OCI-LY7 (cell line): ENCODE measurements at regions not wholly inside any gene's neighbourhood (a gene's known extent, or its start where the extent isn't known, plus 50 kb on each side); places are given as distances from the start of the nearest gene placed in this dataset.

Source experiments
- BruUV-seq: library from RNA; stranded (reverse); fragments of 400-500 nt; replicated peaks from 2 replicates; lab custom pipeline; 2021; lab: Mats Ljungman, UMichigan
- CTCF ChIA-PET: fragments of 300-600 bp; sonication (Branson Sonifier 250); formaldehyde crosslinking; loops from one replicate; lab custom pipeline; 2022; ENCODE audit warnings: antibody characterized with exemption; ENCODE audit not compliant: unreplicated experiment; lab: Charles Lee
- POLR2A ChIA-PET: fragments of 300-600 bp; sonication (Branson Sonifier 250); formaldehyde crosslinking; loops from one replicate; lab custom pipeline; 2022; ENCODE audit warnings: antibody characterized with exemption; lab: Charles Lee
- DNase-seq: peaks from one replicate; pipeline ENCODE4 v3.0.0-alpha.2; 2015; ENCODE audit warnings: low spot score
- H2AFZ ChIP-seq: fragments of 200-600 bp; sonication (generic), shearing (Covaris generic); 2 replicates; pipeline ENCODE4 v1.6.1; 2014; ENCODE audit warnings: mild to moderate bottlenecking, antibody characterized with exemption, low read length, moderate library complexity
- H3K27ac ChIP-seq: fragments of 200-600 bp; sonication (generic); 2 replicates; pipeline ENCODE4 v1.5.1; 2014; ENCODE audit warnings: mixed run types, low read depth, mild to moderate bottlenecking, moderate library complexity, low read length, inconsistent platforms; ENCODE audit not compliant: poor library complexity, severe bottlenecking
- H3K36me3 ChIP-seq: fragments of 200-600 bp; sonication (generic); 2 replicates; pipeline ENCODE4 v1.6.1; 2014; ENCODE audit warnings: mild to moderate bottlenecking, antibody characterized with exemption, low read length, moderate library complexity, mixed read lengths; ENCODE audit not compliant: insufficient read depth
- H3K4me1 ChIP-seq: fragments of 200-600 bp; sonication (generic); 2 replicates; pipeline ENCODE4 v1.5.1; 2014; ENCODE audit warnings: mild to moderate bottlenecking, low read length; ENCODE audit not compliant: insufficient read depth, poor library complexity, severe bottlenecking
- H3K4me2 ChIP-seq: fragments of 200-600 bp; sonication (generic); 2 replicates; pipeline ENCODE4 v1.6.1; 2014; ENCODE audit warnings: mild to moderate bottlenecking, low read length
- H3K4me3 ChIP-seq: fragments of 200-600 bp; sonication (generic); 2 replicates; pipeline ENCODE4 v1.5.1; 2014; ENCODE audit warnings: mild to moderate bottlenecking, low read depth, low read length; ENCODE audit not compliant: poor library complexity, severe bottlenecking
- H3K79me2 ChIP-seq: fragments of 200-600 bp; sonication (generic); 2 replicates; pipeline ENCODE4 v1.6.1; 2016; ENCODE audit warnings: low read depth, mild to moderate bottlenecking, low read length, moderate library complexity, mixed read lengths; ENCODE audit not compliant: insufficient read depth
- H3K9me2 ChIP-seq: fragments of 200-600 bp; sonication (generic); 2 replicates; pipeline ENCODE4 v1.6.1; 2016; ENCODE audit warnings: mild to moderate bottlenecking, low read length, mixed read lengths; ENCODE audit not compliant: insufficient read depth
- H3K9me3 ChIP-seq: fragments of 200-600 bp; sonication (generic); 2 replicates; pipeline ENCODE4 v1.6.1; 2014; ENCODE audit warnings: mild to moderate bottlenecking, mixed run types, low read length, mixed read lengths
- H4K20me1 ChIP-seq: fragments of 200-600 bp; sonication (generic); 2 replicates; pipeline ENCODE4 v1.6.1; 2014; ENCODE audit warnings: mild to moderate bottlenecking, antibody characterized with exemption, low read length, moderate library complexity, mixed read lengths; ENCODE audit not compliant: insufficient read depth
- EZH2phosphoT487 ChIP-seq: fragments of 200-600 bp; sonication (generic); IDR thresholded peaks from 2 replicates; pipeline ENCODE4 v1.6.1; 2018; ENCODE audit warnings: low read depth, borderline replicate concordance, mild to moderate bottlenecking, mixed run types, antibody characterized with exemption, low read length, moderate library complexity, mixed read lengths
- intact Hi-C: fragments of 100-400 bp; cut with micrococcal nuclease; formaldehyde crosslinking; loops from one replicate; pipeline ENCODE4 v1.10.0; 2022; ENCODE audit not compliant: unreplicated experiment
- TF ChIP-seq, protein P1 (sequence below): fragments of 200-600 bp; sonication (generic); conservative IDR thresholded peaks from 2 replicates; pipeline ENCODE4 v1.5.1; 2014; ENCODE audit warnings: mild to moderate bottlenecking, antibody characterized with exemption, low read length, moderate library complexity, mixed read lengths

DNA sequence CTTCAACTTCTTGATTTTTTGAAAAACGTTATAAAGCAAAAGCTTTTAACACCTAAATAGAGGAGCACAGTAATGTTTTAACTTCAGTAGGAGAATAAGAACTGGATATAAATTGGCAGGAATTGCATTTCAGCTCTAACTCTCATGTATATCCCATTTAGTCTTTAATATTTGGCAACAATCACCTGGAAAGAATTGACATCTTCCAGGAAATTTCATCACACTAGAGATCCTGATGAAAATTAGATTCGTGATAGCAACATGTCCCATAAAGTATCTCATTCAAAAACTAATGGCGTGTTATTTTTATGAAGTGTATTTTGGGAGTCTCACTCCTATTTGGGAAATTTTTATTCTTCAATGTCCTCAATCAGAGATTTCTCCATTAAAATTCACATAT is 131.1 kb upstream of the DNAJC10 start:
- no peak overlapping the region for H3K4me3 ChIP-seq
- ChIA-PET POLR2A (interaction anchor here (0.6 kb wide), 2 partner anchors 77 to 85 kb away, joined by 3 to 4 read pairs; no protein-coding TSS in a partner anchor), CTCF (no interaction called here)
- no peaks in the 10 kb centered on the region for H3K9me2 ChIP-seq
- no peak for DNase-seq
- no peaks in the 10 kb centered on the region for H4K20me1 ChIP-seq
- H3K27ac ChIP-seq, result no peak overlapping the region
- H3K9me3 ChIP-seq, result no peaks in the 10 kb centered on the region
- TF ChIP-seq, protein P1, sequence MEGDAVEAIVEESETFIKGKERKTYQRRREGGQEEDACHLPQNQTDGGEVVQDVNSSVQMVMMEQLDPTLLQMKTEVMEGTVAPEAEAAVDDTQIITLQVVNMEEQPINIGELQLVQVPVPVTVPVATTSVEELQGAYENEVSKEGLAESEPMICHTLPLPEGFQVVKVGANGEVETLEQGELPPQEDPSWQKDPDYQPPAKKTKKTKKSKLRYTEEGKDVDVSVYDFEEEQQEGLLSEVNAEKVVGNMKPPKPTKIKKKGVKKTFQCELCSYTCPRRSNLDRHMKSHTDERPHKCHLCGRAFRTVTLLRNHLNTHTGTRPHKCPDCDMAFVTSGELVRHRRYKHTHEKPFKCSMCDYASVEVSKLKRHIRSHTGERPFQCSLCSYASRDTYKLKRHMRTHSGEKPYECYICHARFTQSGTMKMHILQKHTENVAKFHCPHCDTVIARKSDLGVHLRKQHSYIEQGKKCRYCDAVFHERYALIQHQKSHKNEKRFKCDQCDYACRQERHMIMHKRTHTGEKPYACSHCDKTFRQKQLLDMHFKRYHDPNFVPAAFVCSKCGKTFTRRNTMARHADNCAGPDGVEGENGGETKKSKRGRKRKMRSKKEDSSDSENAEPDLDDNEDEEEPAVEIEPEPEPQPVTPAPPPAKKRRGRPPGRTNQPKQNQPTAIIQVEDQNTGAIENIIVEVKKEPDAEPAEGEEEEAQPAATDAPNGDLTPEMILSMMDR, result no peak
- no peak for TF ChIP-seq EZH2phosphoT487
- H3K36me3 ChIP-seq, result no peaks in the 10 kb centered on the region
- BruUV-seq, result no TSS peak
- intact Hi-C loops, result no loop called here
- no peak overlapping the region for H3K4me2 ChIP-seq
- H3K79me2 ChIP-seq, result no peaks in the 10 kb centered on the region
- H2AFZ ChIP-seq, result no peak overlapping the region
- no peaks in the 10 kb centered on the region for H3K4me1 ChIP-seq

GRCh38 chr2:182585430-182585829 is 130.6 kb upstream of the DNAJC10 start:
- no peak for DNase-seq
- H3K4me1 ChIP-seq, result no peaks in the 10 kb centered on the region
- no peaks in the 10 kb centered on the region for H3K79me2 ChIP-seq
- intact Hi-C loops, result no loop called here
- H3K9me3 ChIP-seq, result no peaks in the 10 kb centered on the region
- no peak overlapping the region for H3K4me3 ChIP-seq
- ChIA-PET POLR2A (no interaction called here), CTCF (no interaction called here)
- no peaks in the 10 kb centered on the region for H3K9me2 ChIP-seq
- H2AFZ ChIP-seq, result no peak overlapping the region
- no peaks in the 10 kb centered on the region for H3K36me3 ChIP-seq
- no peak overlapping the region for H3K27ac ChIP-seq
- no peaks in the 10 kb centered on the region for H4K20me1 ChIP-seq
- TF ChIP-seq EZH2phosphoT487, result no peak
- TF ChIP-seq, protein P1, result no peak
- BruUV-seq, result no TSS peak
- H3K4me2 ChIP-seq, result no peak overlapping the region

- H3K9me3 ChIP-seq, result no peaks in the 10 kb centered on the region
- H3K79me2 ChIP-seq, result no peaks in the 10 kb centered on the region
- no TSS peak for BruUV-seq
- H3K4me2 ChIP-seq, result no peak overlapping the region
- no peak overlapping the region for H2AFZ ChIP-seq
- no peaks in the 10 kb centered on the region for H3K36me3 ChIP-seq
- H3K4me1 ChIP-seq, result no peaks in the 10 kb centered on the region
- CTCF ChIA-PET, result no interaction called here
- POLR2A ChIA-PET, result no interaction called here
- no peaks in the 10 kb centered on the region for H4K20me1 ChIP-seq
- DNase-seq, result no peak
- no peaks in the 10 kb centered on the region for H3K9me2 ChIP-seq
- no peak for TF ChIP-seq EZH2phosphoT487
- TF ChIP-seq, protein P1, result no peak
- intact Hi-C loops, result no loop called here
- no peak overlapping the region for H3K27ac ChIP-seq
- H3K4me3 ChIP-seq, result no peak overlapping the region
Measured at GRCh38 chr2:182586426-182586825, 129.6 kb upstream of the DNAJC10 start.
